Chondrocyte (in vitro differentiated cells): ENCODE measurements at regions not wholly inside any gene's neighbourhood (a gene's known extent, or its start where the extent isn't known, plus 50 kb on each side); places are given as distances from the start of the nearest gene placed in this dataset.

Experiments
- DNase-seq: peaks from one replicate; pipeline ENCODE4 v3.0.0; 2021; ENCODE audit warnings: mixed read lengths, low spot score
- H3K27ac Mint-ChIP-seq: one replicate; pipeline ENCODE4 v1.8.0; 2021; ENCODE audit warnings: mild to moderate bottlenecking, moderate library complexity, mixed read lengths; ENCODE audit not compliant: unreplicated experiment
- H3K27me3 Mint-ChIP-seq: 2 replicates; pipeline ENCODE4 v1.8.0; 2021; ENCODE audit warnings: low read depth, mixed read lengths
- H3K36me3 Mint-ChIP-seq: 2 replicates; pipeline ENCODE4 v1.8.0; 2021; ENCODE audit warnings: low read depth, mixed read lengths
- H3K4me1 Mint-ChIP-seq: 2 replicates; pipeline ENCODE4 v1.8.0; 2021; ENCODE audit warnings: low read depth, mild to moderate bottlenecking, mixed read lengths
- H3K4me3 Mint-ChIP-seq: one replicate; pipeline ENCODE4 v1.8.0; 2021; ENCODE audit warnings: mild to moderate bottlenecking, moderate library complexity, mixed read lengths; ENCODE audit not compliant: unreplicated experiment
- H3K9me3 Mint-ChIP-seq: 2 replicates; pipeline ENCODE4 v1.8.0; 2021; ENCODE audit warnings: low read depth, mixed read lengths
- CTCF ChIP-seq: fragments of 200-600 bp; sonication (generic); IDR thresholded peaks from 2 replicates; pipeline ENCODE4 v1.5.0; 2021; ENCODE audit warnings: antibody characterized with exemption, mild to moderate bottlenecking, moderate library complexity

- Mint-ChIP-seq H3K27ac (no peak overlapping the region), H3K4me1 (no peaks in the 10 kb centered on the region), H3K4me3 (no peak overlapping the region), H3K36me3 (no peaks in the 10 kb centered on the region), H3K27me3 (no peaks in the 10 kb centered on the region), H3K9me3 (no peaks in the 10 kb centered on the region)
- no peak for TF ChIP-seq CTCF
- DNase-seq: no peak
Observed at GRCh38 chr6:23890543-23891227, 235.3 kb upstream of the NRSN1 start.

- no peak overlapping the region for H3K4me3 Mint-ChIP-seq
- peaks cover 2% of the 10 kb centered on the region for H3K27me3 Mint-ChIP-seq
- H3K4me1 Mint-ChIP-seq: no peaks in the 10 kb centered on the region
- no peak for TF ChIP-seq CTCF
- H3K9me3 Mint-ChIP-seq: peaks cover 3% of the 10 kb centered on the region
- no peak for DNase-seq
- no peaks in the 10 kb centered on the region for H3K36me3 Mint-ChIP-seq
- H3K27ac Mint-ChIP-seq: no peak overlapping the region
Observed at GRCh38 chr6:23905133-23905815, 220.7 kb upstream of the NRSN1 start.

GRCh38 chr6:23910420-23910819, 215.6 kb upstream of the NRSN1 start:
- H3K27me3 Mint-ChIP-seq: no peaks in the 10 kb centered on the region
- no peak overlapping the region for H3K4me3 Mint-ChIP-seq
- H3K4me1 Mint-ChIP-seq: no peaks in the 10 kb centered on the region
- DNase-seq: no peak
- TF ChIP-seq CTCF: no peak
- peaks cover 3% of the 10 kb centered on the region for H3K9me3 Mint-ChIP-seq
- no peaks in the 10 kb centered on the region for H3K36me3 Mint-ChIP-seq
- H3K27ac Mint-ChIP-seq: no peak overlapping the region

GRCh38 chr6:23927935-23928334, 198.1 kb upstream of the NRSN1 start:
- Mint-ChIP-seq H3K4me1 (no peaks in the 10 kb centered on the region), H3K4me3 (no peak overlapping the region), H3K27ac (no peak overlapping the region), H3K27me3 (peaks cover 3% of the 10 kb centered on the region), H3K9me3 (peaks cover 5% of the 10 kb centered on the region), H3K36me3 (no peaks in the 10 kb centered on the region)
- no peak for DNase-seq
- TF ChIP-seq CTCF: no peak

- no peak for TF ChIP-seq CTCF
- H3K9me3 Mint-ChIP-seq: peaks cover 13% of the 10 kb centered on the region
- H3K36me3 Mint-ChIP-seq: peaks cover 2% of the 10 kb centered on the region
- no peak overlapping the region for H3K27ac Mint-ChIP-seq
- H3K27me3 Mint-ChIP-seq: peaks cover 3% of the 10 kb centered on the region
- DNase-seq: no peak
- no peak overlapping the region for H3K4me3 Mint-ChIP-seq
- H3K4me1 Mint-ChIP-seq: no peaks in the 10 kb centered on the region
Observed at GRCh38 chr6:23929201-23929600, 196.8 kb upstream of the NRSN1 start.
